ENCODE measurements at regions not wholly inside any gene's neighbourhood (a gene's known extent, or its start where the extent isn't known, plus 50 kb on each side); places are given as distances from the start of the nearest gene placed in this dataset.
A peak's percentile ranks its signal among the peaks of the same experiment; 100 is the strongest.

DNA sequence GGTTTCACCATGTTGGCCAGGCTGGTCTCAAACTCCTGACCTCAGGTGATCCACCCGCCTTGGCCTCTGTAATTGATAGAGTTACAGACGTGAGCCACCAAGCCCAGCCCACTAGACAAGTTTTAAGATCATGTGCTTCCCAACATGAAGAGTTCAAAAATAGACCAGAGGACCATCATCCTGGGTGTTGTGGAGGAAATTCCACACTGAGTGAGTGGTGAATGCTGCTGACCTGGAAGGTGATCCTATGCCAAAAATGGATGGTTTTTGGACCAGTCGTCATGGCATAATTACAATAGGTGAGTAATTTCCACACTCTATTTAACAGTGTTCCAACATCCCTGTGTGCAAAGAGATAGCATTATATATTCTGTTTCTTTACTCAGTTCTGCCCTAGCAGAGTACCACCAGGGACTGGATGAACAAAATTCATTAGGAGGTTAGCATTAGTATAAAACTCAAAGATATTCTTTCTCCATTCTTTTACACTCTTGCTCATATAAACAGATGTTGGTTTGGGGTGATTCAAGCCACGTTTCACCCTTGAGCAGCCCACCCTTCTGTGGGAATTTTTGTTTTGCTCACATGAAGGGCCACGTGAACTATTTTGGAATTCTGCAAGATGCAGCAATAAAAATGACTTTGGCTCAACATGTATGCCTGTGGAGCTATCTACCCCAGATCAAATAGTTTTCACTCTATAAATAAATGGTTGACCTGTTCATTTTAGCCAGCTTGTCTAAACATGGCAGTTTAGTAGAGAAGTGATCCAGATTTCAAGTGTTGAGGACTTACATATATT lies 206.2 kb upstream of the TCF21 start:
- DNase-seq: no peak
- intact Hi-C loops (cut with DNase I): no loop called here

DNA sequence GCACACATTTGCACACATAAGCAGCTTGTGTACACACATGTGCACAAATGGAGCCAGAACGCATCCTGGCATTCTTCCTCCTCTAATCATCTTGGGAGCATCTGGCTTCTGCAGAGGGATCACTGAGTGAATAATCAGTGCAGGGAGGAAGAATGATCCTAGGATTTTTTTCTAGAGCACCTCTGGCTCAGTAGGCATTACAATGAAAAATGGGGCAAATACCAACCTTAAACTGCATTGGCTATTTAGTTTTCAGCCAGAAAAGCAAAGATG lies 205.7 kb upstream of the TCF21 start:
- no peak for DNase-seq
- intact Hi-C loops (cut with DNase I): no loop called here

- no peak for DNase-seq
- intact Hi-C loops (cut with DNase I): no loop called here
Measured at GRCh38 chr6:133683606-133684005, 205.3 kb upstream of the TCF21 start.

DNA sequence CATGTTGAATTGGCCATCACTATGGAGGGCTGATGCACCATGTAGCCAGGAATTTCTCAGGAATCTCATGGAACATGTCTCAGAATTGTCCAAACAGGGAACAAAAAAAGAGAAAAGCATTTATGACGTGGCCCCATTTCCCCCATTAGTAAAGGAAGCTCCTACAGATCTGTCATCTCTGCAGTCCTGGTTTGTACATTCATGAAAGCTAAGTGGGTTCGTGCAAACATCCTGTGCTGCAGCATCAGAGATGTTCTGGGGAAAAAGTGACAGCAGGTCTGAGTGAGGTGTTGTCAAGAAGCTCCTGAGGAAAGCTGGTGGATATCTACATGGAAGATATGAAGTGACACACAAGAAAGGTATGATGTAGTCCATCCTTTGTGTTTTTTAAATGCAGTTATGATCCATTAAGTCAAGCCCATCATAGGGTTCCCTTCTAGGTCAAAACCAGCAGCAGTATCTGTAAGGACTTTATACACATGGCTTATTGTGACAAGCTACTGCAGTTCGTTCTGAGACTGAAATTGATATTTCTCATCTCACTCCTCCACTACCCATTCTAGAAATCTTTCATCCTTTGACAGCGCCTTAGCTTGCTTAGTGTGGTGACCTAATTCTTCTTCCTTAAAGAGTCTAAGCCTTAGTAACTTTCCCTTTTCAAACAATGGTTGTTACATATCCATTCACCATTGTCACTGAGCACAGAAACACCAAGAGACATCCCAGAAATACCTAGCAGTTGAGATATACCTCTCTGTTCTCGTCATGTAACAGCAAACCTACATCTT lies 200.0 kb upstream of the TCF21 start:
- no peak for DNase-seq
- intact Hi-C loops (cut with DNase I): no loop called here

GRCh38 chr6:133689863-133690262 lies 199.1 kb upstream of the TCF21 start:
- intact Hi-C loops (cut with DNase I): no loop called here
- DNase-seq: no peak

GRCh38 chr6:133693565-133693964 lies 195.3 kb upstream of the TCF21 start:
- no peak for DNase-seq
- intact Hi-C loops (cut with DNase I): no loop called here

- no peak for DNase-seq
Measured at GRCh38 chr6:133697185-133697584, 191.7 kb upstream of the TCF21 start.

GRCh38 chr6:133697666-133698065 lies 191.2 kb upstream of the TCF21 start:
- intact Hi-C loops (cut with DNase I): no loop called here

More at GRCh38 chr6:133697185-133697584, 191.7 kb upstream of the TCF21 start:
- intact Hi-C loops (cut with DNase I): no loop called here

GRCh38 chr6:133698272-133698671 lies 190.6 kb upstream of the TCF21 start:
- DNase-seq: no peak
- intact Hi-C loops (cut with DNase I): no loop called here

More at GRCh38 chr6:133697666-133698065, 191.2 kb upstream of the TCF21 start:
- no peak for DNase-seq

DNA sequence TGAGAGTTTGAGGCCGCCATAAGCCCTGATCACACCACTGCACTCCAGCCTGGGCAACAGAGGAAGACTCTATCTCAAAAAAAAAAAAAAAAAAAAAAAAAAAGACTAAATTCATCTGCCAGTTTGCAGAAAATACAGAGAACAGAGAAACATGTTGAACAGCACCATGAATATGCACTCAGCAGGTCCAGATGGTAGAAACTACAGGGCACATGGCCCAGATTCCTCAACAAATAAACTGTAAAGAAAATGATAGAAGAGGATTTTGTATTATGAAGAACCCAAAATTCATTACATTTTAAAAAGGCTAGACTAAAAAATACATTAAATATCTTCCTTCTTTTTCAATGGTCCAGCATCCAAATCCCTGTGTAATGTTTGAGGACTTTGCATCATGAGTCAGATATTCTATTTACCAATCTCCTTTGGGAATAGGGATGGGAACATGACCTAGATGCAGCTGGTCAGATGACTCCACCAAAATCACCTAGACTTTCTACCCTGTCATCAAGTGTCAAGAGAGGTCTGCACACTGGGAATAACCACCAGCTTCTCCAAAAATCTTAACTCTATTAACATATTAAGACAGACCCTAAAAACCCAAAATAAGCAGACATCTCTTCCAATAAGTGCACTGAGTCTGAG lies 189.1 kb upstream of the TCF21 start:
- no peak for DNase-seq
- intact Hi-C loops (cut with DNase I): no loop called here

DNA sequence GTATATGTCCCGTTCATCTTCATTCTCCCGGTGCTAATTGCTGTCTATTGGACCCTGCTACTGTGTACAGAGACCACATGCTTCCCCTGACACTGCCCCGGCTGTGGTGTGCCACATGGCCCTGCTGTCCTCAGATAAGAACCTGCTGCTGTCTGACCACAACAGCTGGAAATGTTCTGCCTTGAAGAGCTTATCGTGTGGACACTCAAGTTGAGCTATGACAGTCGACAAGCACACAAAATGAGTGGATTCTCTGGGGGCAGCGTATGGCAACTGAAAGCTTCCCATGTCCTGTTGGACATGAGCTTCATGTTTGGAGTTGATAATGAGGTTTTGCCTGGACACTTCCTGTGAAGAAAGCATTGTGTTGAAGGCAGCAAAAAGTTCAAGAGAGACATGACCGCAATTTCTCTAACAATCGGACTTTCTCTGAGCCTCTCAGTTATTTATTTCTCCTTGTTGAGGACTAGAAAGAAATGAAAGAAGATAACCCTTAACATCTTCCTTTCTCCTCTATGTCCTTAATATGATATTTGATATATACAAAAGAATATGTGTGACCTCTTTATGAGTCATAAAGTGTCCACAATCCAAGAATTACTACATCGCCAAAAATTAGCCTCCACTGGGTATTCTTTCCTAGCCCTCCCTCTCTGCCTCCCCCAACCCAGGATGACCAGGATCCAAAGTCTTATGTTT lies 187.1 kb upstream of the TCF21 start:
- no peak for DNase-seq
- intact Hi-C loops (cut with DNase I): no loop called here

- intact Hi-C loops (cut with DNase I): no loop called here
- DNase-seq: no peak
Measured at GRCh38 chr6:133704371-133704770, 184.5 kb upstream of the TCF21 start.

DNA sequence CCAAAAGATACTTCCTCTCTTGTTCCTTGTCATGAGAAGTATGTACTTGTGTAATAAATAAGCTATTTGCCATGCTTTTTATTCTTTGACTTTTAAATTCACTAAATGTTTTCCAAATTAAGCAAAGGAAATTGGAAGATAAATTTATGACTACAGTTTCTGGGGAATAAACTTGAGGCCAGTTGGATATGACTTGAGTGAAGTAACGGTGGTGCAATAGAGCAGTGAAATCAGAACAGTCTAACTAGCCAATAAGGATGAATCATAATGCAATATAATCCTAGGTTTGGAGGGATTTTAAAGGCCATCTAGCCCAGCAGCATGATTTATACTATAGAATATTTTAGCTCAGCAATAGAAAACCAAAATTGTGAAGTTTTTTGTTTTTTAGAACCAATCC lies 183.8 kb upstream of the TCF21 start:
- intact Hi-C loops (cut with DNase I): no loop called here
- DNase-seq: no peak

GRCh38 chr6:133705731-133706130 lies 183.2 kb upstream of the TCF21 start:
- intact Hi-C loops (cut with DNase I): no loop called here
- no peak for DNase-seq

DNA sequence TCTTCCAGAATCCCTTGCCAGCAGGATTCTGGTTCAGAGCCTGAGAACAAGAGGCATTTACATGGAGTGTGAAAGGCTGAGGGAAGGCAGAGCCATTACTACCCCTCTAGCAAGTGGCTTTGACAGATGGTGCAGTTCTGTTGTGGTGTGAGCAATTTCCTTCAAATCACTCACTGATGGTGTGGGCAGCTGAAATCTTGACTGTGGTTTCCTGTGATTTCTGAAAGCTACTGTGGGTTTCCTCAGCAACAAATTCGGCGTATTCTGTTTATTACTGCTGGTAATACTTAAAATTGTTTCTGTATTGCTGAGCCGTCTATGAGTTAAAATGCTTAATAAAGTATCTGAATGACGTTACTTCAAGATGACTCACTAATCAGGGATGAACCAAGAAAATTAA lies 181.5 kb upstream of the TCF21 start:
- intact Hi-C loops (cut with DNase I): no loop called here
- DNase-seq: peak in 1 of 42 donors; percentile 8

DNA sequence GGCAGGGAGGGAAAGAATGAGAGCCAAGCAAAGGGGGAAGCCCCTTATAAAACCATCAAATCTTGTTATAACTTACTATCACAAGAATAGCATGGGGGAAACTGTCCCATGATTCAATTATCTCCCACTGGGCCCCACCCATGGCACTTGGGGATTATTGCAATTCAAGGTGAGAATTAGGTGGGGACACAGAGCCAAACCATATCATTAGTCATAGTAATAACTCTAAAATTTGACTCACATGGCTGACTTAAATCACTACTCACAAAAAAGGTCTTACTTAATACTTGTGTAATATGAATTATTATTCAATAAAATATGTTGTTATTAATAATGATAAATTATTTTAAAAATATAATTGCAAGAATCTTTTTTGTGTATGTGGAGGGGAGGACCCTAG lies 178.1 kb upstream of the TCF21 start:
- intact Hi-C loops (cut with DNase I): no loop called here
- no peak for DNase-seq

DNA sequence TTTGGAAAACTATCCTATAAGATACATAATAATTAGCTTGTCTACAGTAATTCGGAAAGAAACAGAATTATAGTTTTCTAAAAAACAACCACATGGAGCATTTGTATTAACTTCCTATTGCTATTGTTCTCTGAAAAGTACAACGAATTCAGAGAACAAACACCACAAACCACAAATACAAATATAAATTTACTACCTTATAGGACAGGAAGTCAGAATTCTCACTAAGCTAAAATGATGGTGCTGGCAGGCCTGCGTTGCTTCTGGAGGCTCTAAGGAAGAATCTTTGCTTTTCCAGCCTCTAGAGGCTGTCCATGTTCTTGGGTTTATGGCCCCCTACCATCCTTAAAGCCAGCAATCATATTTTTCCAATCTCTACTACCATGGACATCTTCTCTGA lies 173.6 kb upstream of the TCF21 start:
- intact Hi-C loops (cut with DNase I): no loop called here
- no peak for DNase-seq

GRCh38 chr6:133724726-133725125 lies 164.2 kb upstream of the TCF21 start:
- intact Hi-C loops (cut with DNase I): no loop called here
- DNase-seq: no peak

DNA sequence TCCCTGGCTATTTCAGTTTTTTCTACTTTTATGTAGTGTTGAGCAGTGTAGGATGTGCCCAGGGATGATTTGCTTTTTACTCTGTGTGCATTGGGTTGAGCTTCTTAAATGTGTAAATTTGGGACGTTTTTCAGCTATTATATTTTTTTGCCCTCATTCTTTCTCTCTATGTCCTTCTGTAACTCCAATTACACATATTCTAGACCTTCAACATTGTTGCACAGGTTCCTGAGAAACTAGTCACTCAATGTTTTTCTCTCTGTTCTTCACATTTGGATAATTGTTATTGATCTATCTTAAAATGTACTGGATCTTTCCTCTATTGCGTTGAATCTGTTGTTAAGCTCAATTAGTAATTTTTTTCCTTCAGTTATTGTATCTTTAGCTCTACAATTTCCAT lies 162.7 kb upstream of the TCF21 start:
- intact Hi-C loops (cut with DNase I): no loop called here
- DNase-seq: no peak

DNA sequence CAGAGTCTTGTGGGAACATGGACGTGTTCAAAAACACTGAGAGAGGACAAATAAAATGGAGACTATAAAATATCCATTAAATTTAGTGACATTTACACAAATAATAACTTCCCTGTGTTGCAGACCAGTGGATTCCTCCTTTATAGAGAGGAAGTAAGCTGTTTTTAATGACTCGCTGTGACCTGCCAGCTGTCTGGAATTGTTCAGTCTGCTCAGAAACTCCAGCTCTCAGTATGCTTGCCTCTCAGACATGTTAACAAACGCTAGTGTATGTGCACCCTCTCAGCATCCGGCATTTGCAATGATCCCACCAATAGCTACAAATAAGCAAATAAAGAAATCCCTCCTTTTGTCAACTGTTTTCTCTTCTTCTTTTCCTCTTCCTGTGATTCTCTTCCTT lies 158.0 kb upstream of the TCF21 start:
- intact Hi-C loops (cut with DNase I): no loop called here
- no peak for DNase-seq
